Glutamatergic neuron (in vitro differentiated cells): ENCODE measurements at regions not wholly inside any gene's neighbourhood (a gene's known extent, or its start where the extent isn't known, plus 50 kb on each side); places are given as distances from the start of the nearest gene placed in this dataset.

Source experiments
- DNase-seq: peaks from one replicate; pipeline ENCODE4 v3.0.0; 2022
- H3K27ac Mint-ChIP-seq: one replicate; pipeline ENCODE4 v1.8.0; 2020; ENCODE audit warnings: mild to moderate bottlenecking, mixed read lengths, inconsistent platforms; ENCODE audit not compliant: unreplicated experiment
- H3K27me3 Mint-ChIP-seq: one replicate; pipeline ENCODE4 v1.8.0; 2020; ENCODE audit warnings: mild to moderate bottlenecking, moderate library complexity, mixed read lengths, inconsistent platforms; ENCODE audit not compliant: unreplicated experiment
- H3K36me3 Mint-ChIP-seq: one replicate; pipeline ENCODE4 v1.8.0; 2020; ENCODE audit warnings: mild to moderate bottlenecking, mixed read lengths, inconsistent platforms; ENCODE audit not compliant: unreplicated experiment
- H3K4me1 Mint-ChIP-seq: one replicate; pipeline ENCODE4 v1.8.0; 2020; ENCODE audit warnings: mild to moderate bottlenecking, low read depth, mixed read lengths, inconsistent platforms; ENCODE audit not compliant: unreplicated experiment
- H3K4me3 Mint-ChIP-seq: one replicate; pipeline ENCODE4 v1.8.0; 2020; ENCODE audit warnings: mild to moderate bottlenecking, mixed read lengths, inconsistent platforms; ENCODE audit not compliant: unreplicated experiment
- H3K9me3 Mint-ChIP-seq: one replicate; pipeline ENCODE4 v1.8.0; 2020; ENCODE audit warnings: mild to moderate bottlenecking, moderate library complexity, mixed read lengths, inconsistent platforms; ENCODE audit not compliant: unreplicated experiment
- CTCF ChIP-seq: fragments of 200-600 bp; sonication (generic); IDR thresholded peaks from one replicate; pipeline ENCODE4 v1.5.0; 2021; ENCODE audit not compliant: partially characterized antibody, unreplicated experiment

DNA sequence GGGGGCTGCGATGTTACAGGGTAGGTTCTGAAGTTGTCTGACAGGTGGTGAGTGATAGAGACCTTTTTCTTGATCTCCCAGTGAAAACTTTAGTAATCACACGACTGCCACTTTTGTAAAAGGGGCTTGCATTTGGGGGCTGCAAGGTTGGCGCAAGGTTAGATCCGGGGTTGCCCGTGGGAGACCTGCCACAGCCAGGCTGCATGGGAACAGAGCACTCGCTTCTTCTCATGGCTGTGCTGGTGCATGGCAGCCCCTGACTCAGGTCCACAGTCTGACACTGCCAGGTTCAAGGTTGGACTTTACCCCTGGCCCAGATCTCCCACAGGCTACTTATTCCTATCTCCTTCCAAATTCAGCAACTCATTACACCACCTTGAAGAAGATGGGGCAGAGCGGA lies 1190.4 kb downstream of the UQCRFS1 start:
- Mint-ChIP-seq H3K9me3 (peaks cover 3% of the 10 kb centered on the region), H3K4me1 (peaks cover 6% of the 10 kb centered on the region), H3K36me3 (no peaks in the 10 kb centered on the region), H3K4me3 (no peak overlapping the region), H3K27ac (no peak overlapping the region), H3K27me3 (no peaks in the 10 kb centered on the region)
- TF ChIP-seq CTCF = no peak
- DNase-seq = no peak

DNA sequence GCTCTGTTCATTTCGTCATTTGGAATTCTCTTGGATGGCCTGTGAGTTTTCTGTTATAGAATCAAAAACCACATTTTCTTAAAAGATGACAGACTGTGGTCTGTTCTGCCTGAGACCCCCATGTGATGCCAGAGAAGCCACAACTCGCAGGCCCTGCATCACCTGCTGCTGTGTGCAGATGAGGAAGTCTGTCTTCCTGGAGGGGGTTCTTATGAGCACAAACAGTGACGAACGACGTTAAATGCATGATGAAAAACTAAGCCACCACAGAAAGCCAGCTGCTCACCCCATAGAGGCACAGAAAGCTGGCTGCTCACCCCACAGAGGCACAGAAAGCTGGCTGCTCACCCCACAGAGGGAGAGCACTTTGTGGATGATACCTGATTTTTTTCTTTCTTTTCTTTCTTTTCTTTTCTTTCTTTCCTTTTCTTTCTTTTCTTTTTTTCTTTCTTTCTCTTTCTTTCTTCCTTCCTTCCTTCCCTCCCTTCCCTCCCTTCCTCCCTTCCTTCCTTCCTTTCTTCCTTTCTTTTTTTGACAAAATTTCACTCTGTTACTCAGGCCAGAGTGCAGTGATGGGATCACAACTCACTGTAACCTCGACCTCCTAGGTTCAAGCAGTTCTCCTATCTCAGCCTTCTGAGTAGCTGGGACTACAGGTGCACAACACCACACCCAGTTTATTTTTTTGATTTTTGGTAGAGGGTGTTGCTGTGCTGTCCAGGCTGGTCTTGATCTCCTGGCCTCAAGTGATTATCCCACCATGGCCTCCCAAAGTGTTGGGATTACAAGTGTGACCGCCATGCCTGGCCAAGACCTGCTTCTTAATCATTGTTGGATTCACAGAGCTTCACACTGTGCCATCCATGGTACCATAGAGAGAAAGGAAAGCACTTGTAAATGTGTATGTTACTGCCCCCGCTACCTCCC lies 1191.4 kb downstream of the UQCRFS1 start:
- Mint-ChIP-seq H3K36me3 (no peaks in the 10 kb centered on the region), H3K27ac (no peak overlapping the region), H3K4me3 (no peak overlapping the region), H3K27me3 (peaks cover 2% of the 10 kb centered on the region), H3K4me1 (peaks cover 6% of the 10 kb centered on the region), H3K9me3 (peaks cover 3% of the 10 kb centered on the region)
- no peak for TF ChIP-seq CTCF
- DNase-seq = no peak

- Mint-ChIP-seq H3K36me3 (no peaks in the 10 kb centered on the region), H3K9me3 (peaks cover 3% of the 10 kb centered on the region), H3K4me3 (no peak overlapping the region), H3K27ac (no peak overlapping the region), H3K4me1 (peaks cover 6% of the 10 kb centered on the region), H3K27me3 (peaks cover 2% of the 10 kb centered on the region)
- TF ChIP-seq CTCF = no peak
- no peak for DNase-seq
These were observed 1192.2 kb downstream of the UQCRFS1 start for GRCh38 chr19:28020619-28021258.

- Mint-ChIP-seq H3K27ac (no peak overlapping the region), H3K9me3 (peaks cover 3% of the 10 kb centered on the region), H3K27me3 (peaks cover 4% of the 10 kb centered on the region), H3K4me3 (no peak overlapping the region), H3K4me1 (peaks cover 6% of the 10 kb centered on the region), H3K36me3 (no peaks in the 10 kb centered on the region)
- TF ChIP-seq CTCF = no peak
- no peak for DNase-seq
These were observed 1193.0 kb downstream of the UQCRFS1 start for GRCh38 chr19:28019901-28020300.

GRCh38 chr19:28019371-28019770 lies 1193.6 kb downstream of the UQCRFS1 start:
- TF ChIP-seq CTCF = no peak
- H3K9me3 Mint-ChIP-seq = peaks cover 3% of the 10 kb centered on the region
- H3K36me3 Mint-ChIP-seq = no peaks in the 10 kb centered on the region
- no peak for DNase-seq
- H3K4me1 Mint-ChIP-seq = peaks cover 6% of the 10 kb centered on the region
- H3K27ac Mint-ChIP-seq = no peak overlapping the region
- H3K27me3 Mint-ChIP-seq = peaks cover 4% of the 10 kb centered on the region
- no peak overlapping the region for H3K4me3 Mint-ChIP-seq
